ENCODE measurements at regions not wholly inside any gene's neighbourhood (a gene's known extent, or its start where the extent isn't known, plus 50 kb on each side); places are given as distances from the start of the nearest gene placed in this dataset.

- Mint-ChIP-seq H3K27me3 (no peaks in the 10 kb centered on the region), H3K27ac (no peak overlapping the region), H3K36me3 (ENCODE audit: low read depth) (no peaks in the 10 kb centered on the region), H3K9me3 (no peaks in the 10 kb centered on the region), H3K4me1 (peaks cover 8% of the 10 kb centered on the region), H3K4me3 (no peak overlapping the region)
- intact Hi-C loops (cut with micrococcal nuclease), result no loop called here
- no peak for DNase-seq
Measured at GRCh38 chr9:105057551-105057950, 129.6 kb upstream of the ABCA1 start.

GRCh38 chr9:105059252-105059651, 131.3 kb upstream of the ABCA1 start:
- Mint-ChIP-seq H3K27me3 (no peaks in the 10 kb centered on the region), H3K36me3 (ENCODE audit: low read depth) (no peaks in the 10 kb centered on the region), H3K27ac (no peak overlapping the region), H3K4me3 (no peak overlapping the region), H3K9me3 (no peaks in the 10 kb centered on the region), H3K4me1 (no peaks in the 10 kb centered on the region)
- intact Hi-C loops (cut with micrococcal nuclease), result no loop called here
- no peak for DNase-seq

- H3K27ac Mint-ChIP-seq, result no peak overlapping the region
- no peaks in the 10 kb centered on the region for H3K27me3 Mint-ChIP-seq
- DNase-seq, result no peak
- H3K9me3 Mint-ChIP-seq, result no peaks in the 10 kb centered on the region
- H3K4me3 Mint-ChIP-seq, result no peak overlapping the region
- H3K36me3 Mint-ChIP-seq (ENCODE audit: low read depth), result no peaks in the 10 kb centered on the region
- H3K4me1 Mint-ChIP-seq, result no peaks in the 10 kb centered on the region
- intact Hi-C loops (cut with micrococcal nuclease), result no loop called here
Measured at GRCh38 chr9:105062222-105062855, 134.4 kb upstream of the ABCA1 start.

- Mint-ChIP-seq H3K27ac (no peak overlapping the region), H3K36me3 (ENCODE audit: low read depth) (no peaks in the 10 kb centered on the region), H3K4me3 (no peak overlapping the region), H3K27me3 (no peaks in the 10 kb centered on the region), H3K4me1 (no peaks in the 10 kb centered on the region), H3K9me3 (no peaks in the 10 kb centered on the region)
- intact Hi-C loops (cut with micrococcal nuclease), result no loop called here
- no peak for DNase-seq
Measured at GRCh38 chr9:105064248-105065097, 136.5 kb upstream of the ABCA1 start.

- Mint-ChIP-seq H3K36me3 (ENCODE audit: low read depth) (no peaks in the 10 kb centered on the region), H3K9me3 (no peaks in the 10 kb centered on the region), H3K4me1 (no peaks in the 10 kb centered on the region), H3K27me3 (no peaks in the 10 kb centered on the region), H3K27ac (no peak overlapping the region), H3K4me3 (no peak overlapping the region)
- no peak for DNase-seq
- intact Hi-C loops (cut with micrococcal nuclease), result no loop called here
Measured at GRCh38 chr9:105065098-105066088, 137.4 kb upstream of the ABCA1 start.

DNA sequence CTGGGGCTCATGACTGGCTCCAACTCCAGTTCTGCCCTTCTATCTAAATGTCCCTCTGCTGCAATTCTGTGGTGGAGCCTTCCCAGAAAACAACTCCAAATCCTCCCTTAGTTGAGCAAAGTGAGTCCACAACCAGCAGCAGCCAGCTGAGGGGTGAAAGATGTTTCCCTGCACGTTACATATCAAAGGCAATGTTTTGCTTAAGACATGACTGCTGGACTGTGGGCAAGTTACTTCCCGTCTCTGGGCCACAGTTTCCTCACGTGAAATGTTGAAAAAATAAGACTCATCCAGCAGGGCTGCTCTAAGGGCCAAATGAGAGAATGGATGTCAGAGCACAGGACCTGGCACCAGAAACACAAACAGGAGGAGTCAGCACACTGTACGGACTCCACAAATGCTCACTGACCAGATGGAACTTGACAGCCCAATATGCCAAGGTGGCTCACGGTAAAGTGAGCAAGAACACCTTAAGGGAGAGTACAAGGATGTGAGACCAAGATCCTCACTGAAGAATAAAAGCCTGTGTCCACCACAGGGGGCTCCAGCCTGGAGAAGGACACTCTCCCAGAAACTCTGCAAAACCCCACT, 138.4 kb upstream of the ABCA1 start:
- Mint-ChIP-seq H3K4me3 (no peak overlapping the region), H3K36me3 (ENCODE audit: low read depth) (no peaks in the 10 kb centered on the region), H3K9me3 (no peaks in the 10 kb centered on the region), H3K27me3 (no peaks in the 10 kb centered on the region), H3K27ac (no peak overlapping the region), H3K4me1 (no peaks in the 10 kb centered on the region)
- intact Hi-C loops (cut with micrococcal nuclease), result no loop called here
- no peak for DNase-seq

GRCh38 chr9:105067895-105068580, 140.1 kb upstream of the ABCA1 start:
- no peaks in the 10 kb centered on the region for H3K9me3 Mint-ChIP-seq

DNA sequence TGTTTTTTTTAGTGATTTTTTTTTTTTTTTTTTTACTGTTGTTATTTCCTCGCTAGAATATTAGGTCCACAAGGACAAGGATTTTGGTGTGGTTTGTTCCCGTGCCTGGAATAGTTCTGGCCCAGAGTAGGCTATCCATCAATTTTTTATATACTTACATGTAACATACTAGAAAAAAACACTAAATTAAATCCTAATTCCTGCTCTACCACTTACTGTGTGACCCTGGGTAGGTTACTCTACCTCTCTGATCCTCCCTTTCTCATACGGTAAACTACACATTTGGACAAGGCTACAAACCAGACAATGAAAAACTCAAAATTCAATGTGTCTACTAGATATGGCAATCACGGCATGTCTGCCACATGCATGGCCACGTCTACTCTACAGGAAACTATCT, 141.3 kb upstream of the ABCA1 start:
- intact Hi-C loops (cut with micrococcal nuclease), result no loop called here
- DNase-seq, result no peak
- Mint-ChIP-seq H3K27ac (no peak overlapping the region), H3K36me3 (ENCODE audit: low read depth) (no peaks in the 10 kb centered on the region), H3K4me3 (no peak overlapping the region), H3K4me1 (no peaks in the 10 kb centered on the region), H3K27me3 (no peaks in the 10 kb centered on the region), H3K9me3 (no peaks in the 10 kb centered on the region)

More at GRCh38 chr9:105067895-105068580, 140.1 kb upstream of the ABCA1 start:
- Mint-ChIP-seq H3K27me3 (no peaks in the 10 kb centered on the region), H3K36me3 (ENCODE audit: low read depth) (no peaks in the 10 kb centered on the region), H3K27ac (no peak overlapping the region), H3K4me3 (no peak overlapping the region), H3K4me1 (no peaks in the 10 kb centered on the region)
- intact Hi-C loops (cut with micrococcal nuclease), result loop anchor here (1.0 kb wide), 1 partner anchor 13 kb away; no protein-coding TSS in a partner anchor
- no peak for DNase-seq

GRCh38 chr9:105069696-105070095, 141.7 kb upstream of the ABCA1 start:
- Mint-ChIP-seq H3K4me3 (no peak overlapping the region), H3K36me3 (ENCODE audit: low read depth) (no peaks in the 10 kb centered on the region), H3K9me3 (no peaks in the 10 kb centered on the region), H3K4me1 (no peaks in the 10 kb centered on the region), H3K27ac (no peak overlapping the region), H3K27me3 (no peaks in the 10 kb centered on the region)
- no peak for DNase-seq
- intact Hi-C loops (cut with micrococcal nuclease), result no loop called here

DNA sequence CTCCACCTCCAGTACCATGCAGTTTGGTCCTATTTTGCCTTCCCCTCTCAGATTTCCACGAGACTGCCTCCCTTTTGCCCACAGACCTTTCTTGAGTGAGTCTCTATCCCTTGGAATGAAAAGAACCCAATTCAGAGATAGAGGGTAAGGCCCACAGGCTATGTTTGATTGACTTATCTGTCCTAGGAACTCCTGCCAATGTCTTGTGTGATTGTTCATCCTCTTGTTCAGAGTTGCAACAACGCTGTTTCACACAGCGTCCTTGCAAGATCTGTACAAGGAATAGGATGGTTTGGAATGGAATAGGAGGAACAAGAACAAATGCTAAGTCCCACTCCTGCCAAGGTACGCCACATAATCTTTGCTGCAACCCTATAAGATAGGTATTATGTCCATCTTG, 142.2 kb upstream of the ABCA1 start:
- H3K27me3 Mint-ChIP-seq, result no peaks in the 10 kb centered on the region
- no peaks in the 10 kb centered on the region for H3K9me3 Mint-ChIP-seq
- no peak for DNase-seq
- no peaks in the 10 kb centered on the region for H3K36me3 Mint-ChIP-seq (ENCODE audit: low read depth)
- H3K4me1 Mint-ChIP-seq, result no peaks in the 10 kb centered on the region
- intact Hi-C loops (cut with micrococcal nuclease), result no loop called here
- no peak overlapping the region for H3K4me3 Mint-ChIP-seq
- H3K27ac Mint-ChIP-seq, result no peak overlapping the region

DNA sequence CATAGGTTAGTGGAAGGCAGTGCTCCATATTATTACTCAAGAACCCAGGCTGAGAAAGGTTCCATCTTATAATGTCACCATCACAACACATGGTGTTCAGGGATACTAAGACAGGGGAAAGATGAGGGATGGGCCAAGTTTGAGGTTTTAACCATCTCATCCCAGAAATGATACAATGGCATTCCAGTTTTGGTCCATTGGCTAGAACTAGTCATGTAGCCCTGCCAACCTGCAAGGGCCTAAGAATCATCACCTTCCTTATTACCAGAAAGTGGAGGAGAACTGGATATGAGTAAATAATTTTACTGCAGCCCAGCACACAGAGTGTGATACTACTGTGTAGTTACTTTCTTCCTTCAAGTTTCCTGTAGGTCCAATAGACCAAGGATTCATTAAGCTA, 144.5 kb upstream of the ABCA1 start:
- no peak overlapping the region for H3K4me3 Mint-ChIP-seq
- intact Hi-C loops (cut with micrococcal nuclease), result no loop called here
- H3K27me3 Mint-ChIP-seq, result no peaks in the 10 kb centered on the region
- H3K36me3 Mint-ChIP-seq (ENCODE audit: low read depth), result no peaks in the 10 kb centered on the region
- no peaks in the 10 kb centered on the region for H3K9me3 Mint-ChIP-seq
- H3K4me1 Mint-ChIP-seq, result no peaks in the 10 kb centered on the region
- DNase-seq, result no peak
- H3K27ac Mint-ChIP-seq, result no peak overlapping the region

DNA sequence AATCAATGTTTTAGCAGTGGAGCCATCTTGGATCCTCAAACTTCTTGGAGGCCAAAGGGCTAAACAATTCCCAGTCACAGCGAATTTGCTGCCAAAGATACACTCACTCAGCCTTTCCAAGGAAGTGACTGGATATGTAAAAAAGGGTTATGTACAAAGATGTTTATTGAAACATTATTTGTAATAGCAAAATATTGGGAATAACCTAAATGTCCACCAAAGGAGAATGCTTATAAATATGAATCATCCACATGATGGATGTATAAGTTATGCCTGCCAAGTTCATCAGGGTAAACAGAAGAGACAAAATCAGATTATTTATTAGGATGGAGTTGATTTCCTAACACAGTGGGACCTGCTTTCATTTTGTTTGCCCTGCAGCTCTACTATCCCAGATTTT, 145.2 kb upstream of the ABCA1 start:
- Mint-ChIP-seq H3K27me3 (no peaks in the 10 kb centered on the region), H3K4me3 (no peak overlapping the region), H3K9me3 (no peaks in the 10 kb centered on the region), H3K27ac (no peak overlapping the region), H3K4me1 (no peaks in the 10 kb centered on the region), H3K36me3 (ENCODE audit: low read depth) (no peaks in the 10 kb centered on the region)
- no peak for DNase-seq
- intact Hi-C loops (cut with micrococcal nuclease), result no loop called here

DNA sequence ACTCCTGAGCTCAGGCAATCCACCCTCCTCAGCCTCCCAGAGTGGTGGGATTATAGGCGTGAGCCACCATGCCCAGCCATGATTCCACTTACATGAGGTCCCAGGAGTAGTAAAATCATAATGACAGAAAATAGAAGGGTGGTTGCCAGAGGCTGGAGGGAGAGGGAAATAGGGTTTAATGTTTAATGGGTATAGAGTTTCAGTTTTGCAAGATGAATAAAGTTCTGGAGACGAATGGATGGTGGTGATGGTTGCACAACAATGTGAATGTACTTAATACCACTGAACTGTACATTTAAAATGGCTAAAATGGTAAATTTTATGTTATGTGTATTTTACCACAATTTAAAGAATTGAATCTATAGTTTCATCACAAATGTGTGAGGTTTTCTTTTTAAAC, 146.5 kb upstream of the ABCA1 start:
- H3K4me3 Mint-ChIP-seq, result no peak overlapping the region
- no peaks in the 10 kb centered on the region for H3K27me3 Mint-ChIP-seq
- DNase-seq, result no peak
- H3K27ac Mint-ChIP-seq, result no peak overlapping the region
- no peaks in the 10 kb centered on the region for H3K36me3 Mint-ChIP-seq (ENCODE audit: low read depth)
- H3K4me1 Mint-ChIP-seq, result no peaks in the 10 kb centered on the region
- intact Hi-C loops (cut with micrococcal nuclease), result no loop called here
- no peaks in the 10 kb centered on the region for H3K9me3 Mint-ChIP-seq
